Esophagus muscularis mucosa (tissue), 4 donors: ENCODE measurements at regions not wholly inside any gene's neighbourhood (a gene's known extent, or its start where the extent isn't known, plus 50 kb on each side); places are given as distances from the start of the nearest gene placed in this dataset.
A peak's percentile ranks its signal among the peaks of the same experiment; 100 is the strongest.

Source experiments
- DNase-seq: peaks from one replicate; pipeline ENCODE4 v3.0.0-alpha.2; 2017; ENCODE audit errors: extremely low spot score
- H3K27ac ChIP-seq, 4 donors: fragments of 200-600 bp; sonication (generic); replicated peaks in 1 of 4; 1 replicate in 3 of 4; 2 replicates in 1 of 4; pipeline ENCODE4 v1.5.1; 2016 to 2019; ENCODE audit warnings: mild to moderate bottlenecking in 1 of 4
- H3K27me3 ChIP-seq, 4 donors: fragments of 200-600 bp; sonication (generic); one replicate each; pipeline versions ENCODE4 v1.5.1 to v1.6.0; 2016 to 2019
- H3K36me3 ChIP-seq, 4 donors: fragments of 200-600 bp; sonication (generic); one replicate each; pipeline ENCODE4 v1.5.1; 2016 to 2019
- H3K4me1 ChIP-seq, 4 donors: fragments of 200-600 bp; sonication (generic); one replicate each; pipeline ENCODE4 v1.5.1; 2016 to 2019
- H3K4me3 ChIP-seq, 4 donors: fragments of 200-600 bp; sonication (generic); 1 replicate in 2 of 4; 2 replicates in 2 of 4; pipeline ENCODE4 v1.5.1; 2016 to 2019; ENCODE audit warnings: mild to moderate bottlenecking in 4 of 4, moderate library complexity in 1 of 4
- H3K9me3 ChIP-seq, 4 donors: fragments of 200-600 bp; sonication (generic); 1 replicate in 3 of 4; 2 replicates in 1 of 4; pipeline ENCODE4 v1.5.1; 2016 to 2019
- CTCF ChIP-seq, 3 experiments: fragments of 200-600 bp in 2 of 3; fragments of 450-650 bp in 1 of 3; sonication (generic) in 2 of 3; IDR thresholded peaks; one replicate each; pipeline ENCODE4 v1.5.1; 2017 to 2019; ENCODE audit warnings: antibody characterized with exemption in 3 of 3, mild to moderate bottlenecking in 2 of 3, moderate library complexity in 1 of 3
- EP300 ChIP-seq: sonication (generic); formaldehyde crosslinking; IDR thresholded peaks from one replicate; pipeline ENCODE4 v1.6.1; 2017; ENCODE audit warnings: antibody characterized with exemption
- POLR2A ChIP-seq: fragments of 450-650 bp; IDR thresholded peaks from one replicate; pipeline ENCODE4 v1.6.1; 2017; ENCODE audit warnings: antibody characterized with exemption, moderate library complexity, mild to moderate bottlenecking, low read depth
- POLR2AphosphoS5 ChIP-seq, 2 donors: sonication (generic); formaldehyde crosslinking; IDR thresholded peaks; one replicate each; pipeline ENCODE4 v1.6.1; 2017; ENCODE audit warnings: antibody characterized with exemption in 2 of 2
- WGBS: methylation state at CpG from one replicate; pipeline ENCODE4 v1.1.5; 2018; 5-methylcytosine and 5-hydroxymethylcytosine counted together
- intact Hi-C: fragments of 100-400 bp; cut with DNase I; formaldehyde crosslinking; loops from one replicate; pipeline ENCODE4 v1.15.1; 2023

- Histone ChIP-seq H3K4me3 (no peak overlapping the region), H3K27ac (no peak overlapping the region), H3K9me3 (no peaks in the 10 kb centered on the region), H3K36me3 (no peaks in the 10 kb centered on the region), H3K4me1 (peaks cover 27 to 41% (median 36%) of the 10 kb centered on the region in 4 donors), H3K27me3 (no peaks in the 10 kb centered on the region)
- DNase-seq = no peak
- TF ChIP-seq EP300 (no peak), POLR2A (no peak), POLR2AphosphoS5 (IDR thresholded peaks at IDR 0.05) (no peak), CTCF (IDR thresholded peaks at IDR 0.05) (no peak)
- intact Hi-C loops = no loop called here
- WGBS = 76% methylated on average over 2 of the region's 2 CpGs
Observed at GRCh38 chr2:217051416-217051815, 191.6 kb upstream of the TNP1 start.

- no peak overlapping the region for H3K4me3 ChIP-seq
- no peaks in the 10 kb centered on the region for H3K36me3 ChIP-seq
- TF ChIP-seq POLR2A (no peak), POLR2AphosphoS5 (IDR thresholded peaks at IDR 0.05) (no peak), CTCF (IDR thresholded peaks at IDR 0.05) (no peak), EP300 (no peak)
- H3K27ac ChIP-seq = peak overlapping the region in 2 of 4 donors; percentile 13 to 20
- no peaks in the 10 kb centered on the region for H3K9me3 ChIP-seq
- WGBS = 61% methylated on average over 3 of the region's 3 CpGs
- no peak for DNase-seq
- peaks cover 24 to 56% (median 47%) of the 10 kb centered on the region in 4 donors for H3K4me1 ChIP-seq
- intact Hi-C loops = no loop called here
- H3K27me3 ChIP-seq = no peaks in the 10 kb centered on the region
Observed at GRCh38 chr2:217049956-217050355, 190.1 kb upstream of the TNP1 start.

- WGBS = 64% methylated on average over 7 of the region's 7 CpGs
- intact Hi-C loops = no loop called here
- TF ChIP-seq CTCF (IDR thresholded peaks at IDR 0.05) (no peak), POLR2AphosphoS5 (IDR thresholded peaks at IDR 0.05) (no peak), POLR2A (no peak), EP300 (no peak)
Observed at GRCh38 chr2:217049422-217049821, 189.6 kb upstream of the TNP1 start.

GRCh38 chr2:217048730-217049129, 188.9 kb upstream of the TNP1 start:
- Histone ChIP-seq H3K9me3 (no peaks in the 10 kb centered on the region), H3K4me1 (peaks cover 12 to 56% (median 47%) of the 10 kb centered on the region in 4 donors), H3K27ac (peak overlapping the region in 1 of 4 donors; percentile 34), H3K4me3 (no peak overlapping the region), H3K36me3 (no peaks in the 10 kb centered on the region), H3K27me3 (no peaks in the 10 kb centered on the region)
- WGBS = 100% methylated on average over 1 of the region's 1 CpG
- TF ChIP-seq POLR2A (no peak), EP300 (no peak), POLR2AphosphoS5 (IDR thresholded peaks at IDR 0.05) (no peak), CTCF (IDR thresholded peaks at IDR 0.05) (no peak)
- intact Hi-C loops = no loop called here
- no peak for DNase-seq

More at GRCh38 chr2:217049422-217049821, 189.6 kb upstream of the TNP1 start:
- H3K27me3 ChIP-seq = no peaks in the 10 kb centered on the region
- H3K36me3 ChIP-seq = no peaks in the 10 kb centered on the region
- no peak overlapping the region for H3K4me3 ChIP-seq
- DNase-seq = no peak
- peaks cover 19 to 56% (median 47%) of the 10 kb centered on the region in 4 donors for H3K4me1 ChIP-seq
- H3K9me3 ChIP-seq = no peaks in the 10 kb centered on the region
- H3K27ac ChIP-seq = peak overlapping the region in 2 of 4 donors; percentile 13 to 20

GRCh38 chr2:217047631-217048030, 187.8 kb upstream of the TNP1 start:
- DNase-seq = no peak
- TF ChIP-seq CTCF (IDR thresholded peaks at IDR 0.05) (no peak), POLR2AphosphoS5 (IDR thresholded peaks at IDR 0.05) (no peak), POLR2A (no peak), EP300 (no peak)
- H3K27me3 ChIP-seq = no peaks in the 10 kb centered on the region
- H3K4me3 ChIP-seq = no peak overlapping the region
- H3K36me3 ChIP-seq = no peaks in the 10 kb centered on the region
- intact Hi-C loops = no loop called here
- H3K4me1 ChIP-seq = peaks cover 2 to 53% (median 47%) of the 10 kb centered on the region in 4 donors
- WGBS = 100% methylated on average over 1 of the region's 1 CpG
- peak overlapping the region in 1 of 4 donors; percentile 26 for H3K27ac ChIP-seq
- no peaks in the 10 kb centered on the region for H3K9me3 ChIP-seq
